Prostate gland (tissue), 2 donors: ENCODE measurements at regions not wholly inside any gene's neighbourhood (a gene's known extent, or its start where the extent isn't known, plus 50 kb on each side); places are given as distances from the start of the nearest gene placed in this dataset.

ENCODE experiments used
- CTCF ChIP-seq, 4 experiments: fragments of 200-600 bp in 2 of 4; fragments of 450-650 bp in 2 of 4; sonication (generic) in 2 of 4; IDR thresholded peaks; 1 replicate in 3 of 4; 2 replicates in 1 of 4; pipeline ENCODE4 v1.5.1; 2016 to 2019; ENCODE audit warnings: antibody characterized with exemption in 4 of 4, mild to moderate bottlenecking in 2 of 4, moderate library complexity in 2 of 4
- POLR2A ChIP-seq: fragments of 450-650 bp; IDR thresholded peaks from one replicate; pipeline ENCODE4 v1.6.1; 2016; ENCODE audit warnings: antibody characterized with exemption, mild to moderate bottlenecking
- POLR2AphosphoS5 ChIP-seq: sonication (generic); formaldehyde crosslinking; IDR thresholded peaks from one replicate; pipeline ENCODE4 v1.6.1; 2017; ENCODE audit warnings: antibody characterized with exemption

- TF ChIP-seq CTCF (IDR thresholded peaks at IDR 0.05) = no peak
- TF ChIP-seq POLR2A = no peak
- TF ChIP-seq POLR2AphosphoS5 = no peak
These were observed 249.0 kb upstream of the CNTN5 start for GRCh38 chr11:98771791-98772190.
